Iris pigment epithelial cell (primary cell): ENCODE measurements at regions not wholly inside any gene's neighbourhood (a gene's known extent, or its start where the extent isn't known, plus 50 kb on each side); places are given as distances from the start of the nearest gene placed in this dataset.
A peak's percentile ranks its signal among the peaks of the same experiment; 100 is the strongest.
"Not testable (repeated sequence)": the region's sequence is repeated elsewhere in the genome, so short reads cannot be mapped to it uniquely, and the experiment has no call there.

Experiments
- DNase-seq: peaks from one replicate; pipeline ENCODE4 v3.0.0-alpha.2; 2011; ENCODE audit warnings: low read depth

DNA sequence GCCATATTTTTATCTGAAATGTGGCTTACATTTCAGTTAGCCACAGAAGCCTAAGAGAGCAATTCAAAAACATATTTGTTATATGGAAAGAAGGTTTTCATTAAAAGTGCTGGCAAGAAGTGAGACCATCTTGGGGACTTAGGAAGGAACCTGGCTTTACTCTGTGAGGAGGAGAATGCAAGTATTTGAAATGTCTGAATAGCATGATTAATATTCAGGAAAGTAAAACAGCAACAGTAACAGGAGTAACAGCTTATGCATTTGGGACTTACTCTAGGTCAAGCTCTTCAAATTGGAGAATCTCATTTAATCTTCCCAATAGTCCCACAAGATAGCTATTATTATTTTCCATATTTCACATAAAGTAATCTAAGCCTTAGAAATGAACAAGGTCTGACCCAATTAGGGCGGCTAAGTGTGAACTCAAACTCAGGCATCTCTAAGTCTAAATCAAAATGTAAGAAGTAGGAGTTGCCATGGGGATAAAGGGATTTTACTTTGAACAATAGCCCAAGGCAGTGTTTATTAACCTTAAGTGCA lies 816.5 kb downstream of the BCKDHB start:
- no peak for DNase-seq

DNA sequence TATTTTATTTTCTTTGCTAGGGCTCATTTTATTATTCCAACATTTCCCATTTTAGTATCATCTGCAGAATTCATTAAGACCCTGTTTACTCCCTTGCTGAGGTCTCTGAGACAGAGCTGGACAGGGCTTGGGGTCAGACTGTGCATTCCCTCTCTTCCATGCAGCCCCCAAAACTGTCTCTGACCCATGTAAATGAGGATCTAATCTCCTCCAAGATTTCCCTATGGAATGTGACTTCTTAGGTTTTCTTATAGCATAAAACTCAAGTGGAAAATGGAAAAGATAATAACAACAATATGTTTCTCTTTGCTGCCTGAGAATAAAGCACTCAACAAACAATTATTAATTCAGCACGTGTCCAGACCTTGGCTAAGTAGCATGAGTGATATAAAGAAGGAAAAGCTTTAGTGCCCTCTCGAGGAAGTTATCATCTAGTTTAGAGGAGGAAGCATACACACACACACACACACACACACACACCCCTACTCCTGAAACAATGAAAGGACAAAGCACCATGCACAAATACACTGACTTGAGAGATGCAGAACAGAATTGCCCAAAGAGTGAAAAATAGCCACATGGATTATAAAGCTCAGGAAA lies 815.5 kb downstream of the BCKDHB start:
- peak; percentile 1 for DNase-seq

DNA sequence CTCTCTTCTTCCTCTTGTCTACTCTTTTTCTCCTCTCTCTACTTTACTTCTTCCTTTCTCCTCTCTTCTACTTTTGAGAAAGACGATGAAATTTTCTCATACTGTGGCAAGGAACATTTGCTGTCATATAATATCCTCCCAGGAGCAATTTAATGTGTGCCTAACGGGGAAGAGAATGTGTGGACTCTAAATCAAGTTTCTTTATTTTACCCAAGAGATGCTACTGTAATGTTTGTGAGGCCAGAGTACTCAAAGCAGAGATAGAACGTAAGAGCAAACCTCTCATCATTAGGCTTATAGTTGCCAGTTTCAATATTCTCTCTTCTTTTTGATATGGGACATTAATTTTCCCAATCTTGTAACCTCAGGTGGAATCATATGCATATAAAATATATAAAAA lies 801.4 kb downstream of the BCKDHB start:
- no peak for DNase-seq

DNA sequence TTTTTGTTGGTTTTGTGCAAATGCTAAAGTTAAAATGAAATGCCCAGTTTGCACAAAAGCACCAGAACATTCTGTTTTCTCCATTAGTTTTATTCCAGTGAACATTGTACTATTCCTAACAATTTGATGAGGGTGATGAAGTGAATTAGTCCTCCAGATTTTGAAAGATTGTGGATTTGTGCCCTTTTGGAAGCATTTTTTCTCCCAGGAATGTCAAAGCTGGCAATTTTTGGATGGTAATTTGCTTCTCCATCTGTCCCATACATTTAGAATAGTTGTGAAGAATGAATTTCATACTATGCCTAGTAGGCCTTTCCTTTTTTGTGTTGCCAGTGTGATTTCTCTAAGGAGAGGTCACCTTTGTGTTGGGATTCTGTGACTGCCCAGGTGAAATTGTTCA lies 797.2 kb downstream of the BCKDHB start:
- DNase-seq = no peak

DNA sequence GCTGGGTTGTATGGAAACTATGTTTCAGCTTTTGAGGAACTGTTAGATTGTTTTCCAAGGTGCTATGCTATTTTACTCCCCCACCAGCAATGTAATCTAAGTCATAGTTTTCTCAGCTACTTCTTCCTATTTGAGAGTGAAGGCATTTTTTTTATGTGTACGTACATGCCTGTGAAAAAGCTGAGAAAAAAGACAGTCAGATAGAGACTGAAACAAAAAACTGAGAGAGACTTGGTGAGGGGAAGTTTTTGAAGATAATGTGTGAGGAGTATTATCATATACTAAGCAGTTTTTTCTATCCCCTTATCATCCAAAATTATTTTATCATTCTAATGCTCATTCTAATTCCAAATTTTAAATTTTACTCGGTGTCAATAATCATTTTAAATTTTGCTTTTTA lies 780.0 kb downstream of the BCKDHB start:
- DNase-seq = no peak

DNA sequence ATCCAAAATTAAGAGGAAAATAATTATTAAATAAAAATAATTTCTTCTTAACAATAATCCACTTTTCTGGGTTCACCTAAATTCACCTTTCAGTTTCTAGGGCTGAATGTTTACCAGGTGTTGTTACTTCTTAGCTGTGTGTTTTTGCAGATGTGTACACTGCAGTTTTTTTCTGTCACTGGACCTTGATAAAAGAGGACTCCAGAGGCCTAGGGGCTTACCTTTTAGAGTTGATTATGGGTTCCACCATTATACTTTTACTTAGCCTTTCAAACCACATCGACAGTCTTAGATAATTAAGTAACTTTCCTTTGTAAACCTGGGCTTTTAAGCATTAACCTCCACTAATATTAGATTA lies 766.5 kb downstream of the BCKDHB start:
- no peak for DNase-seq

DNA sequence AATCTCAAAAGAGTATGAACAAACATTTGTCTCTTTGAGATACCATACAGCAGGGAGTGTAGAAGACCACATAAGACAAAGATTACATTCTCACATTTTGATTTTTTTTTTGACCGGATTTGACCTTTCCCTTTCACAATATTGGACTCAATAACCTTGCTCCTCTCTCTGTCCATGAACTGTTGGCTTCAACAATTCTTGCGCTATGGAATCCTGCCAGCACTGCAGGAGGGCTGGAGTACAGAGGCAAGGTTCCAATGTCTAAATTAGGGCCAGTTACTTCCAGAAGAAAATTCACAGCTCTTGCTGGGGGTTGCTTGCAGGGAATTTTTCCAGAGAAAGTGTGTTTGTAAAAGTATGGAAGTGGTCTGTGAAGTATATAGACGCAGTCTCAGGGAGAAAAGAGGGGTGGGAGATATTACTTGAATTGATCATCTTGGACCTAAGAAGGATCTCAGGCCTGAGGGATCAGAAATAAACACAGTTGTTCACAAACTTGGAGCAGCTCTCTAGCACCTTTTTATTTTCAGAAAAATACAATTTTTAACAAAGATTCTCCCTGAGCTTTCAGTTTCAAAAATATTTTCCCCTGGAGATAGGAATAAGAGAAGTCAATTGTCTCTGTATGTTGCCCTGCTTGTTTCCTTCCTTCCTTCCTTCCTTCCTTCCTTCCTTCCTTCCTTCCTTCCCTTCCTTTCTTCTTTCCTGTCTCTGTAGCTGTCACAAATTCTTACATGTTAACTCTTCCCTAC lies 765.9 kb downstream of the BCKDHB start:
- DNase-seq = peak; percentile 0

DNA sequence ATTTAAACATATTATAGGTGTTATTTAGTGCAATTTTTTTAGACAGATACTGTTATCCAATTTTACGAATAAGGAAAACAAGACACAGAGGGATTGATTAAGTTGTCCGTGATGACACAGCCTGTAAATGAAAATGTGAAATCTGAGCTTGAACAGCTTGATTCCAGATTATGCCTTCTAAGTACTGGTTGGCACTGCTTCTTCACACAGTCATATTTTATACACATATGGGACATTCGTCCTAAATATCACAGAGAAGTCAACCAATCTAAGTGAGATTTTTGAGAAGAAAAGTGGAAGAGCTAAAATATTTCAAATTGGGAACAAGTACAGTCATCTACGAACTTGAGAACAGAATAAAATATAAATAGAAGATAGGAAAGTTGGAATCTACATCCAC lies 756.3 kb downstream of the BCKDHB start:
- no peak for DNase-seq

DNA sequence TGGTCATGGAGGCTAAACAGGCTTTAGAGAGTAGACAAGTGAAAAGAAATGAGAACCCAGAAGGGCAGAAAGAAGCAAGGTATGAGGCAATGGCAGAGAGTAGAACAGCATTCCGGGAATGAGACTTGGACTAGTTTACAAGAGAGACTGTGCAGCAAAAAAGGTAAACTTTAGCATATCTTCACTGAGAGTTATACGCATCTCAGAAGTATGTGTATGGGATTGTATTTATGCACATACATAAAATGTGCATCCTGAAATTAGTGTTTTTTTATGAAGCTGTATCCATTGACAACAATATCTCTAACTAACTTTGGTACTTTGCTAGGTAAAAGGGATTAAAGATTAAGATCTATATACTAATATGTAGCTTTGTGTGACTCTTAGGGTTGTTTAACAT lies 753.6 kb downstream of the BCKDHB start:
- no peak for DNase-seq

DNA sequence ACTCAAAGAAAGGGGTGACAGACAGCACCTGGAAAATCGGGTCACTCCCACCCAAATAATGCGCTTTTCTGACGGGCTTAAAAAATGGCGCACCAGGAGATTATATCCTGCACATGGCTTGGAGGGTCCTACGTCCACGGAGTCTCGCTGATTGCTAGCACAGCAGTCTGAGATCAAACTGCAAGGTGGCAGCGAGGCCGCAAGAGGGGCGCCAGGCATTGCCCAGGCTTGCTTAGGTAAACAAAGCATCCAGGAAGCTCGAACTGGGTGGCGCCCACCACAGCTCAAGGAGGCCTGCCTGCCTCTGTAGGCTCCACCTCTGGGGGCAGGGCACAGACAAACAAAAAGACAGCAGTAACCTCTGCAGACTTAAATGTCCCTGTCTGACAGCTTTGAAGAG lies 741.5 kb downstream of the BCKDHB start:
- not testable (repeated sequence) for DNase-seq

DNA sequence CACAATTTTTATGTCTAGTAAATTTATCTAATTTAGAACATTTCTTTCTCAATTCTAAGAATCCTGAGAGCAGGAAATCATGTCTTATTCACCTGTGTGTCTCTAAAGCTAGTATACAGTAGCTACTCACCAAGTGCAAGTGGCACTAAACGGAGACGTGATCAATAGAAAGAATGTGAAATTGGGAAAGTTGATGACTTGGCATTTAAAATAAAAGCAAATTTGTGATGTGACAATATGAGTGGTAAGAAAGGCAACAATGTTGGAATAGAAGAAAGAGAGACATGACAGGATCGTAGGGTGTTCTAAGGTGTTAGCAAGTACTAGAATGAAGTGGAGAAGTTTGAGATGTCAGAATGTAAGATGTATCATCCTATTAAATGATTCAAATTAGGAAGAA lies 725.9 kb downstream of the BCKDHB start:
- no peak for DNase-seq

DNA sequence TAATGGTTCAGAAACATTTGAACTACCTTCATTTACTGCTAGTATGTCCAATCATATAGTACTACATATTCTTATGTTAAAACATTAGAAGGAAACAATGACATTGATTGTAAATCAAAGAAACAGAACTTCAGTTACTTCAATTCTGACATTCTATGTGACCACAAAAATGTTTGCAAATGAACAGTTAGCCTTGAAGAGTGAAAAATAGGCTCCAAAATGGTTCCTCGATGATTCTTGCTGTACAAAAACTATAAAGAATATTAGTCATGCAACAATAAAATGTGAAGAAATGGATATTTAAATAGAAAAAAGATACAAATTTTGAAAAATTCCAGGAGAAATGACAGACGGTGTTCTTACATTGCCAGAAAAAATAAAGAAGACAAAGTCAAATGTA lies 686.9 kb downstream of the BCKDHB start:
- DNase-seq = no peak

DNA sequence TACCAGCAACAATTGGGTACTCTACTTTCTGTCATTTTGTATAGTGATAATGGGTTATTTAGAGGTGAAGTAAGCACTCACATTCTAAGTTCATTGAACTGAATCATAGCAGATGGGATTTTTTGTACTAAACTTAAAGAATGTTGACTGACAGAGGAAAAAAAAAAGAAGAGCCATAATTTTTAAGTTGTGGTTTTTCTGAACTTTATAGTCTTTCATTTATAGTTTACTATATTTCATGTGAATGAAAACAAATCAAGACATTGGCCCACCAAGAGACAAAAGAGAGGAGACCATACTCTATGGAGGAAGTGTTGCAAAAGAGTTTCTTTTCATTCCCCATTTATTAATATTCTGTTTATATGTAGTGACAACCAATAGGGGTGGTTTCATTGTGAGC lies 685.7 kb downstream of the BCKDHB start:
- no peak for DNase-seq

DNA sequence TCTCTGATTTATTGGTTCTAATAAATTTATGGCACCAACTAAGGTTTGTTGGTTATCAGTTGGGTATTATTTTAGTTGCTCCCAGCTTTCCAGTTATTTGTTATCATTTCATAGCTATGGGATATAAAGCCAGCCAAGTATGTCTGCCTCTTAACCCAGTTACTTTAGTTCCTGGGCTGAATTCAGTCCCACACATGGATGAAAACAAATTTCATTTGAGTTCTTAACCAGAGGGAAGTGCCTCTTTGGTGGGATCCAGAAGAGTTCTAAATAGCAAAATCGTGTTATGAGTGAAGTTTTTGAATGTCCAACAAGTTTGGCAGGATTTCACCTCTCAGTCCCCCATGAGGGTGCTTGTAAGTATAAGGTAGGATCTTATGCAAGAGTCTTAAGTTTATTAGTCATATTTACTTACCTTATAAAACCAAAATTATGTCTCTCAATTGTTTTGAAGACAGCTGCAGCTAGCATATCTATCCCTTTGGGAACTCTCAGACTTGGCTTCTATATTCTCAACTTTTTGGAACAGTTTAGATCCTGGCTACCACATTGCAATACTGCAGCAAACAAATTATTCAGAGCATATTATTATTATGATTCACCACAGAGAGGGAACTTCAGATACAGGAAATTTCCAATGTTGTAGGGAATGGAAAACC lies 683.6 kb downstream of the BCKDHB start:
- DNase-seq = peak; percentile 1

DNA sequence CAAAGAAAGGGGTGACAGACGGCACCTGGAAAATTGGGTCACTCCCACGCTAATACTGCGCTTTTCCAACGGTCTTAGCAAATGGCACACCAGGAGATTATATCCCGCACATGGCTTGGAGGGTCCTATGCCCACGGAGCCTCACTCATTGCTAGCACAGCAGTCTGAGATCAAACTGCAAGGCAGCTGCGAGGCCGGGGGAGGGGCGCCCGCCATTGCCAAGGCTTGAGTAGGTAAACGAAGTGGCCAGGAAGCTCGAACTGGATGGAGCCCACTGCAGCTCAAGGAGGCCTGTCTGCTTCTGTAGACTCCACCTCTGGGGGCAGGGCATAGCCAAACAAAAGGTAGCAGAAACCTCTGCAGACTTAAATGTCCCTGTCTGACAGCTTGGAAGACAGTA lies 676.8 kb downstream of the BCKDHB start:
- not testable (repeated sequence) for DNase-seq

DNA sequence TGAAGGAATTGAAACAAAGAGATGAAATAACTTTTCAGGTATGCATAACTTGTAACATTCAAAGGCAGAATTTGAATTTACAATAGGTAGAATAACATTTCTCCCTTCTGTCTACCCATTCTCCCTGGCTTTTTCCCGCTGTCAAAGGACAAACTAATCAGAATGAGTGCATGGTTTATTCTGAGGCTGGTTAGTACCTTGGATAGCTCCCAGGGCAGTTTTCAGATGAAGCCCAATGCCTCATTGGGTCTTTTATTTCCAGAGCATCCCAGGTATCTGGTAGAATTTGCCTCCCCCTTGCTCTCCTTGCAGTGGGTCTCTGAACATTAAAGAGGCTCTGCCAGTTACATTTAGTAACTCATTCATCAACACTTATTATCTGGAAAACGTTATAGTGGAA lies 665.5 kb downstream of the BCKDHB start:
- DNase-seq = peak; percentile 24

DNA sequence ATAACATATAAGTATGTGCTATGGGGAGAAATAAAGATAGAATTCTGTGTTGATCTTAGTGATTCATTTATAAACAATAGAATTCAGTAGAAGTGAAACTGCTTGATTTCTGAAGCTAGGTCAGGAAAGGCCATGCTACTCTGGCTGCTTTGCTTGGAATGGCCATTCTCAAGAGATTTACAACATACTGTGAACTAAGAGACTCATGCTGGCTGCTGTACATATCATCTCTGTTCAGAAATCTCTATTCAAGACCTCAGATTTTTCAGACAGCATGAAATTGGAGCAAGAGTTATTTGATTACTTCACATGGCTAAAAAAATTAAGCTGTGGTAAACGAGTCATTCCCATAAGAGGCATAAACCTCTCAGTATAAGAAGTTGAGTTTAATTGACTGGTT lies 662.6 kb downstream of the BCKDHB start:
- peak; percentile 62 for DNase-seq

DNA sequence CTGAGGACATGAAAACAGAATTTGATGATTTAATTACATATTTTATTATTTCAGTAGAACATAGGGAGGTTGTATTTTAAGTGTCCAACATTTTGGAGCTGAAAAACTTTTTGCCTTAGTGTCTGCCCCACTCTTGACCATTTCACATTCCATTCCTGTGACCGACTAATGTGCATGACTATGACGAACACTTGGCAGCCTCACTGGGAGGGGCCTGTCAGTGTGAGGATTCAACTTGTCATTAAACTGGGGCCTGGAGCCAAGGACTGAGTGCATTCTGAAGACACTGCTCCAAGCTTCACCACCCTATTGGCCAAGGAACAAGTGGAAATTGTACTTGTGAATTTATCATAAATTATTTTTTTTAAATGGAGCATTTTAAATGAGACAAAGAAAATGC lies 661.3 kb downstream of the BCKDHB start:
- peak; percentile 70 for DNase-seq

DNA sequence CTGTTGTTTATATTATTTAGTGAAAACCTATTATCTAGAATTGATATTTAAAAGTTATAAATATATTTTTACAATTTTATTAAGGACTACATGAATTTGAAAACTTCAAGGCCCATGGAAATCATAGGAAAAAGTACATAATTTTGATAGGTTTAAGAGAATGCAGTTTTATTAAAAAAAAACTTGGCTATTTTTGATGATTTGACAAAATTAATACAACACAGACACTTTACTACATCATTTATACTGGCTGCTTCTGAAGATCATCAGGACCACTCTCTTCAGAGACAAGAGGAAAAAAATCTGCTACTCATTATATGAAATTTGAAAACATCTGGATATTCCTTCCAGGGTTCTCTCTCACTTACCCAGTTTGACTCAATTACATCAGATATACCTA lies 637.7 kb downstream of the BCKDHB start:
- DNase-seq = no peak

DNA sequence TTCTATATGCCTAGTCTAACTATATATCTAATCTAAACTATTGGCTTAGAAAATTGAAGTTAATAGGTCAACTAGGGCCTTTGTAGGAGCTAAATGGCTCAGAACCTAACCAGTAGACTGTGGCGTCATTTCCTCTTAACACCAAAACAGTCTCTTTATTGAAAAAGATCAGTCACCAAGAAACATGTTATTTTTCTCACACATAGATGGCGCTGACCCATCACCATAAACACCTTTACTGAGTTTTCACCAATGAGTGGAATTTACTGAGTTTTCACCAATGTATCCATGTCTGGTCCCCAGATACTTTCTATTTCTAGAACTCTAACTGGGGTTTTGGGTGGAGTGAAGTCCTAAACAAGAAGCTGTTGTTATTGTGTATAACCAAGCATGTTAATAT lies 636.0 kb downstream of the BCKDHB start:
- DNase-seq = peak; percentile 36

DNA sequence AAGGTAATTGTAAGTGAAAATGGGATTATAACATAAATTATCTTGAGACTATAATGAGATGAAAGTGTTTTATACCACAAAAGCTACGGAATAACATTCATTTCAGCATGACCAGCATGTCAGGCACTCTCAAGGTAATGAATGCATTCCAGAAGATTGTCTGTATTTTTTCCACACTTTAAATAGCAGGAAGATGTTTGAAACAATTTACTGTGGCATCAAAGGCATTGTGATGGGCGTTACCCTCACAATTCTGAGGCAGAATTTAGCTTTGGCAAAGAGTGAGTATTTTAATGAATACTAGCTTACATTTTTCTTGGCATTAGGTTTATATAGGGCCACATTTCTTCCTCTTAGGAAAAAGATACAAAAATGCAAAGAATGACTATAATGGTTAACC lies 627.2 kb downstream of the BCKDHB start:
- DNase-seq = no peak

DNA sequence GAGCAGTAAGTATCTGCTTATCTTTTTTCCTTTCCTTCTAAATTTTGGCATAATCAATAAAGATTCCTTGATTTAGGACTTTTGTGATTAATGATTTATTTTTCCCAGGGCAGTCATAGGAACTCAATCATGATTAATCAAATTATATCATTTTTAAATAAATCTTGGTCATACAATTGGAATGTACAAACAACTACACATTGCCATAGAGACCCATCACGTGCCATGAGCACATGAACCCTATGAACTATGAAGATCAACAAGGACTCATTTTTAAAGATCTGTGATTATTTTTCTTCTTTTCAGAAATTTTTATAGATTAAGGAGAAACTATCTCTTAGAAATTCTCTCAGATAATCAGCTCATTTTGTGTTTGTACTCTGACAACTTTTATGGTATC lies 622.4 kb downstream of the BCKDHB start:
- DNase-seq = no peak

DNA sequence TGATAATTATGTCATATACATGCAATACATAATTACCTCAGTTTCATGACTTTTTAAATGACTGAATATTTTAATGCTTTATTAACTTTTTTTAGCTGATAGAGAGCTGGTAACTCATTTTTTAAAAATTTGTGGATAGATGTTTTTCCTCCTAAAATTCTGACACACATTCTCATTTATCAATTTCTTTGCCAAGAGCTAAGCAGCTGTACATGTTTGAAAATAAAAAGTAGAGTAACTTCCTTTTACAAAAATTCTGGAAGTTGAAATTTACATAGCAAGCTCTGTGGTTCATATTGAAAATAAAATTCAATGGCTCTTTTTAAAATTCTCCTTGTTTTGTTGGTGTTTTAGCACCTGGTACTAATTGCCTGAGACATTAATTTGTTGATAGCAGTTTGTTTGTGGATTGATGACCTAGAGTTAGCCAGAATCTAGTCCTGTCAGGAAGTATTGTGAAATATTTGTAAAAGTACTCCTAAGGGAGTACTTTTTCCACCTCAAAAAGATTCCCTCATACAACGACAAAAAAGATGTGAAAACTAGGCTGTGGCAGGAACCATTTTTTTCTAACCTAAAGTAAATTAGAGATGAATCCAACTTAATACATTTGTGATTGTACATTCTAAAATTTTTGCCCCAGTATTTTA lies 621.8 kb downstream of the BCKDHB start:
- no peak for DNase-seq
